Activated CD4-positive, alpha-beta T cell treated with anti-CD3 and anti-CD28 coated beads for 24 hours (primary cell): ENCODE measurements at regions not wholly inside any gene's neighbourhood (a gene's known extent, or its start where the extent isn't known, plus 50 kb on each side); places are given as distances from the start of the nearest gene placed in this dataset.

Experiments used
- DNase-seq, 2 donors: peaks; one replicate each; pipeline ENCODE4 v3.0.0-alpha.2; 2020; ENCODE audit warnings: low read depth in 2 of 2

GRCh38 chr17:79220201-79220712 is 145.6 kb downstream of the ENGASE start:
- no peak for DNase-seq

- no peak for DNase-seq
Observed at GRCh38 chr17:79219208-79219935, 144.7 kb downstream of the ENGASE start.

DNA sequence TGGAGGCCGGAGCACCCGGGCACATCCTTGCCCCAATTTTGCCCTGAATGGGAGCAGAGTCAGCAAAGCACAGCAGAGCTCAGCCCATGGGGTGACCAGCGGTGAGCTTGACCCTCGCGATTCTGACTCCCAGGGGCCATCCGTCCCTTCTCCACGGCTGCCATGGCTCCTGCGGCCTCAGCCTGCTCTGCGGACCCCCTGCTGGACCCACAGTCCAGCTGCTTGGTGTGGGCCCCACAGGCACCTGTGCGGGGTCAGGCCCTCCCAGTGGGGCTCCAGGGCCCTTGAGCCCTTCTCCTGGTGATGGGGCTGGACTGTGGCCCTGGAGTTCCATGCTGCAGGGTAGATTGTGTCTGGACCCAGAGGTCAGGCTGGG is 144.2 kb downstream of the ENGASE start:
- no peak for DNase-seq

DNA sequence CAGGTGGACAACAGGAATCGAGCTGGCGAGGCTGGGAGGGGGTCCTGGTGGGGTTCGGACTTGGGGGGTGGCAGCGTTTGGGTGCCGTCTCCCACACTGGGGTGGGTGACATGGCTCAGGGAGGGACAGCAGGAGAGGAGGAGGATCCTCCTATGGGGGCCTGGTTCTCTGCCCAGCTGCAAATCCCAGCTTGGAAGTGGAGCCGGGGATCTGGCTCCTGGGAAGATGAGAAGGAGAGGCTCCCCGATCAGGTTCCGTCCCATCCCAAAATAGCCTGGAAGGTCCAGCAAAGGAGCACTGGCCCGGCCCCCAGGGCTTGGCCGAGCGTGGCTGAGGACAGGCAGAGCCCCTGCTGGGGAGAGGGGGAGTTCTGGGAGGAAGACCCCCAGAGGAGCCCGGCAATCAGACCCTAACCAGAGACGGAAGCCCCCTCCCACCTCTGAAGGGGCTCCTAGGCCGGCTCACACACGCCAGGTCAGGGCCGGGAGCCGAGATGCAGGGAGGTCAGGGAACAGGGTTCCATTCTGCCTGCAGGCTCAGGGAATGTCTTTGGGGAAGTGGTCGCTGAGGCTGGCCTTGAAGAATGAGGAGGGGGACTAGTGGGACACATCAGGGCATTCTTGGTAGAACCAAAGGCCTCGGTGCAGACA is 143.7 kb downstream of the ENGASE start:
- DNase-seq = no peak

- no peak for DNase-seq
Observed at GRCh38 chr17:79217473-79218135, 143.0 kb downstream of the ENGASE start.

DNA sequence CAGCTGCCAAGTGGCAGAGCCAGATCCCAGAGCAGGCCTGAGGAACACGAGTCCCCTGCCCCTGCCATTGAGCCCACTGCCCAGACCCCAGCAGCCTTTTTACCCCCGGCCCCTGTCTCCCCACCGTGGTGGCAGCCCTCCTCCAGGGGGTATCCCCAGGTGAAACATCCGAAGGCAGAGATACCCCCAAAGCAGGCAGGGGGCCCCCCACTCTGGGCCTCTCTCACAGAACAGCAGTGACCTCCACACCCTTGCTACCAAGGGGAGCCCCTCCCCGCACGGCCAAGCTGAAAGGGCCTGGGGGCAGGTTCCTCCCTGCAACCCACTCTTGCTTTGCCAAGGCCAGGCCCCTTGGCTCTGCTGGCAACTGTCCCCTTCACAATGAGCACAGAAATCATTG is 142.2 kb downstream of the ENGASE start:
- no peak for DNase-seq

DNA sequence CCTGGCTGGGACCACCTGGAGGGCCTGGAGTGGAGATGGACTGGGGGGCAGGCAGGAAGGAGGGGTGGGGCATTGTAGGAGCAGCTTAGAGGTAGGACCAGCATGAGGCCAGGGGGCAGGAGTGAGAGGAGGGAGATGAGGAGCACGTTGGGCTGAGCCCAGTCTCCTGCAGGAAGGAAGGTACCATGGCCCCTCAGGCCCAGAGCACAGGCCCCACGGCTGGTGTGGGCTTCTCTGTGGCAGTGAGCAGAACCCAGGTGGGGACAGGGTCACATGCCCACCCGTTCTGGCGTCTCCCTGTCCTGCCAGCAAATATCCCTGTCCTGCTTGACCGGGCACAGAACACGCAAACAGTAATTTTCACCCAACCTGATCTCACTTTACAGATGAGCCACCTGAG is 141.8 kb downstream of the ENGASE start:
- no peak for DNase-seq

DNA sequence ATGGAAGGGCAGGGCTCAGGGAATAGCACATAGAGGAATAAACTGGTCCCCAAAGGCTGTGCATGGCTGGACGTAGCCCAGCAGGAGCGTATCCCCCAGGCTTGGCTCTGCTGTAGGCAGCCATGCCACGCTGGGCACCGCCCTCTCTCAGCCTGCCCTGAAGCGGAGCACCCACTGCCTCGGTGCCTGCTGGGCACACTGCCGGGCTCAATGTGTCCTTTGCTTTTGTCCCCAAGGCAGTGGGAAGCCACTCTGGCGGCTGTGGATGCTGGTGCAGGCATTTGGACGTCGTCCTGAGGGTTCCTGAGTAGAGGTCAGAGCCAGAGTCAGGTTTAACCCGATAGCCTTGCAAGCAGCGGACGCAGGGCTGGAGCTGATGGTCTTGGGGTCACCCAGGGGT is 141.0 kb downstream of the ENGASE start:
- no peak for DNase-seq

GRCh38 chr17:79214940-79215604 is 140.4 kb downstream of the ENGASE start:
- no peak for DNase-seq

DNA sequence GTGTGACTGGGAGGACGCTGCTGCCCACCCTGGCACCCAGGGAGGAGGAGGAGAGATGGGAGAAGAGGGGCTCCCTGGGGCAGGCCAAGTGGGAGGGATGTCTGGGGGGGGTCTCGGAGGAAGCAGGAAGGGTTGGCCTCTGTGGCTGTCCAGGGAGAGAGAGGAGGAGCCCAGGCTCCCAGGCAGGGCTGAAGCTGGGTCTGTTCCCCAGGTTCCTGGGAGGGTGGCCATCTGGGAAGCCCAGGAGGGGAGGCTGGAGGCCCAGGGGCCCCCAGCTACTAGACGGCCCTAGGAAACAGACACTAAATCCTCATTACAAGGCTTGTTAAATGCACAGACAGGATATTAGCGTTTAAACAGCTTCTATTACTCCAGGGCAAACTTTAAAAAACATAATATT is 139.8 kb downstream of the ENGASE start:
- no peak for DNase-seq

DNA sequence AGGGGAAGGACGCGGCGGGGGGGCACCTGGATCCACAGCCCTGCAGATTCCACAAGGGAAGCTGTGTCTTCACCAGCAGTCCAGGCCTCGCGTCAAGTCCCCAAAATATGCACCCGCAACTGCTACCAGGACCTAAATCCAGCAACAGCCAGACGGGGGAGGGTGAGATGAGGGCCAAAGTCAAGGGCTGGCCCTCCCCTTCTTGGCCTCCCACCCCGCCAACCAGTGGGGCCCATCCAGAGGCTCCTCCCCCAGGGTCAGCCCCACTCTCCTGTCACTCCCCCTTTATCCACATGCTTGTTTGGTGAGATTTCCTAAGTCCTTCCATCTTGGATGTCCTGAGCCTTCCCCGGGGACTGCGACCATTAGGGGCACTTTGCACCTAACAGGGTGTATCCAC is 138.7 kb downstream of the ENGASE start:
- DNase-seq = no peak

DNA sequence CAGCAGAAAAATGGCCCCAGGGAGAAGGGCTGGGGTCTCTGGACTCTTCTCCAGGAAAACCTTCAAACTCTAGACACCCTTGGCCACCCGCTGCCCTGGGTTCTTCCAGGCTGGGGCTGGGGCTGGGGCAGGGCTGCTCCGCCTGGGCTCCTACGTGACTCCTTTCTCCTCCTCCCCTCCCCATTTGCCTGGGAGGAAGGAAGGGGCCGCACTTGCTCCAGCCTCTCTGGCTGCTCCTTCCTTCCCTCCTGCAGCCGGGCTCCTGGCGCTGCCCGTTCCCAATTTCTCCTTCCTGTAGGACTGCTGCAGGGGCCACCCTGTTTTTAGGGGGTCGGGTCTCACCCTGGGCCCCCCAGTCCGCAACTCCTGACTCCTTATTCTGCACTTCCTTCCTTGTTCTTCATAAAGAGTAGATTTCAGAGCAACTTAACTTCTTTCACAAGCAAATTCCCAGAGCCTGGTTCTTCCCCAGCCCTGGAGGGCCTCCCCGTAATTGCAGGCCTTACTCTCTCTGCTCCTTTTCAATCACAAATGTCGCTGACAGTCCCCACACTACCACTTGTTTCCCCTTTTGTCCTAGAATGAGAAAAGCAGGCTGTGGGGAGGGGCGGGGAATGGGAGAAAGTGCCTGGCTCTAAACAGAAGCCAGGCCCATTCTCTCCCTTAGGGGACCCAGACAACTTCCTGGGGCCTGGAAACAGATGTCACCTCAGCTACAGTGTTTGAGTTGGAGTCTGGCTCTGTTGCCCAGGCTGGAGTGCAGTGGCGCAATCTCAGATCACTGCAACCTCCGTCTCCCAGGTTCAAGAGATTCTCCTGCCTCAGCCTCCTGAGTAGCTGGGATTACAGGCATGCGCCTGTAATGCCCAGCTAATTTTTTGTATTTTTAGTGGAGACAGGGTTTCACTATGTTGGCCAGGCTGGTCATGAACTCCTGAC is 137.8 kb downstream of the ENGASE start:
- DNase-seq = no peak

GRCh38 chr17:79211061-79211770 is 136.6 kb downstream of the ENGASE start:
- DNase-seq = no peak

- DNase-seq = no peak
Observed at GRCh38 chr17:79210638-79211037, 136.0 kb downstream of the ENGASE start.

DNA sequence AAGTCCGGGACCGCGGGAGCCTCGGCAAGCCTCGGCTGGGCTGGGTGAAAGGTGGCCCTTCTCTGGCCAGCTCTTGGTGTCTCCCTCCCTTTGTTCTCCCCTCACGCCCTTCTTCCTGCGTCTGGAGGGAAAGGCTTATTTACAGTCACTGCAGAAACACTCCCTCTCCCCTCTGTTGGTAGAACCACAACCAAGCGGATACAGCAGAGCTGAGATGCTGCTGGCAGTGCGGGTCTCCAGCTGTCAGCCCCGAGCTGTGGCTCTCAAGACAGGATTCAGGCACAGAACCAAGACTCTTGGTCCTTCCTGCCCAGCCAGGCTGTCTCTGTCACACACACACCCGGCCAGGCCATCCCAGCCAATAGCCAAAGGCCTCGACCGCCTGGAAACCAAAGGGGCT is 133.3 kb downstream of the ENGASE start:
- no peak for DNase-seq

GRCh38 chr17:79205688-79206205 is 131.1 kb downstream of the ENGASE start:
- no peak for DNase-seq

GRCh38 chr17:79204261-79204660 is 129.6 kb downstream of the ENGASE start:
- no peak for DNase-seq

DNA sequence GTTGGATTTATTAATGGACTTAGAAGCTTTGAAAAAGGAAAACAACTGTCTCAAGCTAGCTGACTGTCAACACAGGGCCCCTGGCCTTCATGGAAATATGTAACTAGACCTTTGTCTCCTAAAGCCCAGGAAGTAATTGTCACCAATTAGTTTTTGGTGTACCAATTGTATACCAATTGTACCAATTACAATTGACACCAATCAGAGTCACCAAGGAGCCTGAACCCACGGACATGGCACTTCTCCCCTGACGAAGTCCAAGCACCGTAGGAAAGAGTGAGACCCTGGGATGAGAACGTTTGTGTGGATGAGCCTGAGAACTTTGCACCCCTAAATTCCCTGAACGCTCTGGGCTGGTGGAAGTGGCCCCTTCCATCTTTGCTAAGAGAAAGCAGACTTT is 129.0 kb downstream of the ENGASE start:
- DNase-seq = no peak

GRCh38 chr17:79203016-79203415 is 128.4 kb downstream of the ENGASE start:
- DNase-seq = no peak

GRCh38 chr17:79202480-79202879 is 127.9 kb downstream of the ENGASE start:
- no peak for DNase-seq
